Effector CD4-positive, alpha-beta T cell (primary cell): ENCODE measurements at regions not wholly inside any gene's neighbourhood (a gene's known extent, or its start where the extent isn't known, plus 50 kb on each side); places are given as distances from the start of the nearest gene placed in this dataset.

Experiments used
- DNase-seq: peaks from one replicate; pipeline ENCODE4 v3.0.0-alpha.2; 2020

GRCh38 chr2:150885236-150885635 lies 376.4 kb downstream of the RBM43 start:
- DNase-seq, result no peak

GRCh38 chr2:150883613-150883895 lies 378.1 kb downstream of the RBM43 start:
- no peak for DNase-seq

GRCh38 chr2:150882751-150883612 lies 378.7 kb downstream of the RBM43 start:
- no peak for DNase-seq

GRCh38 chr2:150880986-150881385 lies 380.7 kb downstream of the RBM43 start:
- DNase-seq, result no peak

GRCh38 chr2:150878356-150878755 lies 383.3 kb downstream of the RBM43 start:
- DNase-seq, result no peak

- no peak for DNase-seq
Measured at GRCh38 chr2:150876251-150876950, 385.3 kb downstream of the RBM43 start.

GRCh38 chr2:150873396-150873772 lies 385.9 kb upstream of the RND3 start:
- DNase-seq, result no peak

- DNase-seq, result no peak
Measured at GRCh38 chr2:150872756-150873395, 385.4 kb upstream of the RND3 start.

- DNase-seq, result no peak
Measured at GRCh38 chr2:150866431-150866830, 379.0 kb upstream of the RND3 start.

GRCh38 chr2:150863691-150864090 lies 376.2 kb upstream of the RND3 start:
- no peak for DNase-seq

- no peak for DNase-seq
Measured at GRCh38 chr2:150860301-150860700, 372.8 kb upstream of the RND3 start.

GRCh38 chr2:150859877-150860276 lies 372.4 kb upstream of the RND3 start:
- no peak for DNase-seq

GRCh38 chr2:150859162-150859561 lies 371.7 kb upstream of the RND3 start:
- no peak for DNase-seq

GRCh38 chr2:150858382-150858781 lies 370.9 kb upstream of the RND3 start:
- DNase-seq, result no peak

- DNase-seq, result no peak
Measured at GRCh38 chr2:150856596-150857281, 369.3 kb upstream of the RND3 start.

- no peak for DNase-seq
Measured at GRCh38 chr2:150853263-150853662, 365.8 kb upstream of the RND3 start.

GRCh38 chr2:150850641-150851040 lies 363.2 kb upstream of the RND3 start:
- no peak for DNase-seq

- no peak for DNase-seq
Measured at GRCh38 chr2:150847578-150847977, 360.1 kb upstream of the RND3 start.

GRCh38 chr2:150846691-150847090 lies 359.2 kb upstream of the RND3 start:
- DNase-seq, result no peak

- DNase-seq, result no peak
Measured at GRCh38 chr2:150832686-150833085, 345.2 kb upstream of the RND3 start.

- DNase-seq, result no peak
Measured at GRCh38 chr2:150824118-150824517, 336.7 kb upstream of the RND3 start.

- no peak for DNase-seq
Measured at GRCh38 chr2:150817422-150817821, 330.0 kb upstream of the RND3 start.

GRCh38 chr2:150812664-150813367 lies 325.3 kb upstream of the RND3 start:
- no peak for DNase-seq
